ENCODE measurements at regions not wholly inside any gene's neighbourhood (a gene's known extent, or its start where the extent isn't known, plus 50 kb on each side); places are given as distances from the start of the nearest gene placed in this dataset.
"Not testable (repeated sequence)": the region's sequence is repeated elsewhere in the genome, so short reads cannot be mapped to it uniquely, and the experiment has no call there.

DNA sequence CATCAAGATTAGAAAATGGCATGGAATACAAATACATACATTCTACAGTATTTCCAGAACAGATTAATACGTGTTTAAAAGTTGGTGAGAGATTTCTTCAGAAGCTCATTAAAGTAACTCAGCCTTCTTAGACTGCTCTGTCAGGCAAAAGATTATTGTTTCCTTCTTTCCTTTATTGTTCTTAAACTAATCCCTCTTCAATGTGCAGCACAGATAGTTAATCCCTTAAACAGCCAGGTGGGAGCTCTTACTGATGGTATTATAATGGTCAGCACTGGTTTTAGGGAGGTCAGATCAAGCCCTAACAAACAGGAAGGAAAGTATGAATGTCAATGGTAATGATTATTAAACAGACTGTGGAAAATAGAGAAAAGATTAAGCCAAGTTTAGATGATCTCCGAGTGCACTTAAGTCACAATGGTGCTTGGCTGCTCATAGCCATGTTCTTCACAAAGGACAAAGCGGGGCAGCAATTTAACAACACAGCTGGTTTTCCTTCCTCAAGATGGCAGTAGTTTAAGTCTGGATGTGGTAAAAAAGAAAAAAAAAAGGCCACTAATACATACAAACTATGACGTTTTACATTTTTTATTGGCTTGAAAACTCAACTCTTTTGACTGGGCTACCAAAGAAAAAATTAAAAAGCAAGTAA, 992.6 kb downstream of the PCDH9 start:
- in situ Hi-C loops (cut with MboI; ENCODE audit: low pct_unique_long_range_greater_than_20kb, low sequenced_read_pairs, unreplicated experiment), result no loop called here
- TF ChIP-seq, protein P1, sequence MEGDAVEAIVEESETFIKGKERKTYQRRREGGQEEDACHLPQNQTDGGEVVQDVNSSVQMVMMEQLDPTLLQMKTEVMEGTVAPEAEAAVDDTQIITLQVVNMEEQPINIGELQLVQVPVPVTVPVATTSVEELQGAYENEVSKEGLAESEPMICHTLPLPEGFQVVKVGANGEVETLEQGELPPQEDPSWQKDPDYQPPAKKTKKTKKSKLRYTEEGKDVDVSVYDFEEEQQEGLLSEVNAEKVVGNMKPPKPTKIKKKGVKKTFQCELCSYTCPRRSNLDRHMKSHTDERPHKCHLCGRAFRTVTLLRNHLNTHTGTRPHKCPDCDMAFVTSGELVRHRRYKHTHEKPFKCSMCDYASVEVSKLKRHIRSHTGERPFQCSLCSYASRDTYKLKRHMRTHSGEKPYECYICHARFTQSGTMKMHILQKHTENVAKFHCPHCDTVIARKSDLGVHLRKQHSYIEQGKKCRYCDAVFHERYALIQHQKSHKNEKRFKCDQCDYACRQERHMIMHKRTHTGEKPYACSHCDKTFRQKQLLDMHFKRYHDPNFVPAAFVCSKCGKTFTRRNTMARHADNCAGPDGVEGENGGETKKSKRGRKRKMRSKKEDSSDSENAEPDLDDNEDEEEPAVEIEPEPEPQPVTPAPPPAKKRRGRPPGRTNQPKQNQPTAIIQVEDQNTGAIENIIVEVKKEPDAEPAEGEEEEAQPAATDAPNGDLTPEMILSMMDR (IDR thresholded peaks at IDR 0.05; ENCODE audit: extremely low read depth, insufficient read depth, missing control alignments), result no peak
- DNase-seq (ENCODE audit: low spot score), result no peak

DNA sequence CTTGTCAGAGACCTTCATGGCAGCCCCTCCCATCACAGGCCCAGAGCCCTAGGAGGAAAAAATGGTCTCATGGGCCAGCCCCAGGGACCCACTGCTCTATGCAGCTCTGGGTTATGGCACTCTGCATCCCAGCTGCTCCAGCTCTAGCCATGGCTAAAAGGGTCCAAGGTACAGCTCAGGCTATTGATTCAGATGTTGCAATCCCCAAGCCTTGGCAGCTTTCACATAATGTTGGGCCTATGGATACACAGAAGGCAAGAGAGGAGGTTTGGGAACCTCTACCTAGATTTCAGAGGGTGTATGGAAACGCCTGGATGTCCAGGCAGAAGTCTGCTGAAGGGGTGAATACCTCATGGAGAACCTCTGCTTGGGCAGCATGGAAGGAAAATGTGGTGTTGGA, 996.0 kb downstream of the PCDH9 start:
- no peak for DNase-seq (ENCODE audit: low spot score)
- TF ChIP-seq, protein P1 (IDR thresholded peaks at IDR 0.05; ENCODE audit: extremely low read depth, insufficient read depth, missing control alignments), result no peak
- in situ Hi-C loops (cut with MboI; ENCODE audit: low pct_unique_long_range_greater_than_20kb, low sequenced_read_pairs, unreplicated experiment), result no loop called here

- in situ Hi-C loops (cut with MboI; ENCODE audit: low pct_unique_long_range_greater_than_20kb, low sequenced_read_pairs, unreplicated experiment); DNase-seq (ENCODE audit: low spot score): not testable (repeated sequence)
Measured at GRCh38 chr13:66231958-66232357, 998.2 kb downstream of the PCDH9 start.

DNA sequence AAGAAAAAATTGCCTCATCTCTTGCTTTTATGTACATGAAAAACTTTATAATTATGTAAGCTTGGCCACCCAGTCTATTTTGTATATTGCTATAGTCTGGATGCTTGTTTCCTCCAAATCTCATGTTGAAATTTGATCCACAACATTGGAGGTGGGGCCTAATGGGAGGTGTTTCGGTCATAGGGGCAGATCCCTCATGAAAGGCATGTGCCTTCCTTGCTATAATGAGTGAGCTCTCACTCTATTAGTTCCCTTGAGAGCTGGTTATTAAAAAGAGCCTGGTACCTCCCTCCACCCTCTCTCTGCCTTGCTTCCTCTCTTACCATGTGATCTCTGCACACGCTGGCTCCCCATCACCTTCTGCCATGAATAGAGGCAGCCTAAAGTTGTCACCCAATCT, 1005.1 kb downstream of the PCDH9 start:
- no peak for DNase-seq (ENCODE audit: low spot score)
- TF ChIP-seq, protein P1 (IDR thresholded peaks at IDR 0.05; ENCODE audit: extremely low read depth, insufficient read depth, missing control alignments), result no peak
- in situ Hi-C loops (cut with MboI; ENCODE audit: low pct_unique_long_range_greater_than_20kb, low sequenced_read_pairs, unreplicated experiment), result no loop called here

- in situ Hi-C loops (cut with MboI; ENCODE audit: low pct_unique_long_range_greater_than_20kb, low sequenced_read_pairs, unreplicated experiment), result no loop called here
- no peak for DNase-seq (ENCODE audit: low spot score)
Measured at GRCh38 chr13:66224663-66225062, 1005.5 kb downstream of the PCDH9 start.

GRCh38 chr13:66222926-66223325, 1007.2 kb downstream of the PCDH9 start:
- TF ChIP-seq, protein P1 (IDR thresholded peaks at IDR 0.05; ENCODE audit: extremely low read depth, insufficient read depth, missing control alignments), result no peak
- no peak for DNase-seq (ENCODE audit: low spot score)
- in situ Hi-C loops (cut with MboI; ENCODE audit: low pct_unique_long_range_greater_than_20kb, low sequenced_read_pairs, unreplicated experiment), result no loop called here

More at GRCh38 chr13:66224663-66225062, 1005.5 kb downstream of the PCDH9 start:
- TF ChIP-seq, protein P1 (IDR thresholded peaks at IDR 0.05; ENCODE audit: extremely low read depth, insufficient read depth, missing control alignments), result no peak

DNA sequence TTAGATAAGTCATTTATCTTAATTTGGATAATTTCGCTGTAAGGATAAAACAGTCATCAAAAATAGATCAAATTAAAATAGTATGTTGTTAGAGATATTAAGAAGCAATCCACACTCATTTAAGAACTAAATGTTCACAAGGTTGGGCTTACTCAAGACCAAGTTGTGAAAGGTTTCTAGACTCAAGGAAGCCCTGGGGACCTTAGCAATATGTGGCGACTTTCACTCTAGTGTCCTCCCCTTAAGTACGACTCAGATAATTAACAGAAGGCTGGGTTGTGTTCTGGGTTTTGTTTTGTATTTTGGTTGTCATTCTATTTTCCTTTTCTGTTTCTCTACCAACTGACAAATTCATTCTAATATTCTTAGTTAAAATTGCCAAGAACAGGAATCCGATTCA, 1008.0 kb downstream of the PCDH9 start:
- no peak for DNase-seq (ENCODE audit: low spot score)
- in situ Hi-C loops (cut with MboI; ENCODE audit: low pct_unique_long_range_greater_than_20kb, low sequenced_read_pairs, unreplicated experiment), result no loop called here
- TF ChIP-seq, protein P1 (IDR thresholded peaks at IDR 0.05; ENCODE audit: extremely low read depth, insufficient read depth, missing control alignments), result no peak

All from GM13977 (cell line).